ENCODE measurements at regions not wholly inside any gene's neighbourhood (a gene's known extent, or its start where the extent isn't known, plus 50 kb on each side); places are given as distances from the start of the nearest gene placed in this dataset.

- no peaks in the 10 kb centered on the region for H3K9me3 Mint-ChIP-seq
- peaks cover 43% of the 10 kb centered on the region for H3K27me3 Mint-ChIP-seq (ENCODE audit: insufficient read depth)
- H3K4me3 Mint-ChIP-seq = no peak overlapping the region
- DNase-seq = peak; percentile 26
- H3K27ac Mint-ChIP-seq = no peak overlapping the region
- TF ChIP-seq CTCF (IDR thresholded peaks at IDR 0.05) = no peak
- H3K36me3 Mint-ChIP-seq (ENCODE audit: low read depth) = no peaks in the 10 kb centered on the region
- peaks cover 8% of the 10 kb centered on the region; the same call in 1 of the 2 replicates for H3K4me1 Mint-ChIP-seq (ENCODE audit: low read depth)
Measured at GRCh38 chr1:47644212-47644573, 206.3 kb downstream of the FOXD2 start.

GRCh38 chr1:47645151-47645550 lies 207.3 kb downstream of the FOXD2 start:
- Mint-ChIP-seq H3K4me3 (no peak overlapping the region), H3K27ac (no peak overlapping the region), H3K9me3 (no peaks in the 10 kb centered on the region), H3K4me1 (ENCODE audit: low read depth) (peaks cover 11% of the 10 kb centered on the region), H3K27me3 (ENCODE audit: insufficient read depth) (peaks cover 39% of the 10 kb centered on the region), H3K36me3 (ENCODE audit: low read depth) (no peaks in the 10 kb centered on the region)
- TF ChIP-seq CTCF (IDR thresholded peaks at IDR 0.05) = no peak
- no peak for DNase-seq

GRCh38 chr1:47646676-47647075 lies 208.8 kb downstream of the FOXD2 start:
- Mint-ChIP-seq H3K4me1 (ENCODE audit: low read depth) (peaks cover 25% of the 10 kb centered on the region), H3K9me3 (no peaks in the 10 kb centered on the region), H3K36me3 (ENCODE audit: low read depth) (no peaks in the 10 kb centered on the region), H3K27ac (no peak overlapping the region), H3K27me3 (ENCODE audit: insufficient read depth) (peaks cover 44% of the 10 kb centered on the region), H3K4me3 (no peak overlapping the region)
- no peak for TF ChIP-seq CTCF (IDR thresholded peaks at IDR 0.05)
- no peak for DNase-seq

- Mint-ChIP-seq H3K36me3 (ENCODE audit: low read depth) (no peaks in the 10 kb centered on the region), H3K27ac (no peak overlapping the region), H3K4me3 (no peak overlapping the region), H3K4me1 (ENCODE audit: low read depth) (peaks cover 25% of the 10 kb centered on the region), H3K9me3 (no peaks in the 10 kb centered on the region), H3K27me3 (ENCODE audit: insufficient read depth) (peaks cover 41% of the 10 kb centered on the region)
- TF ChIP-seq CTCF (IDR thresholded peaks at IDR 0.05) = no peak
- DNase-seq = no peak
Measured at GRCh38 chr1:47647327-47647845, 209.5 kb downstream of the FOXD2 start.

DNA sequence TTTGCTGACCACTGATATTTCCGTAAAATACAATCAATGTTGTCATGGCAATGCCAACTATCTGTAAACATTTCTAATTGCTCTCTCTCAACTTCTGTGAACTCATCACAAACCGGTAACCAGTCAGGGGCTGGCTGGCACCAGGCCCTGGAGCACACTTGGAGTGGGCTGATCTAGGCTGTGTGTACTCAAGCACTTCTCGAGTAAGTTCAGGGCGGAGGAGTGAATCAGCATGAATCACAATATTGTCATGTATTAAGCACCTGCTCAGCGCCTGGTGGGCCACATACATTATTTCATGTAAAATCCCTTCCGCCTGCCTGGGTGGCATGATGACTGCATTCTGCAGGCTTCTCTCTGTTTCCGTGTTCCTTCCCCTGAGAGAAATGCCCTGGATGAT lies 212.4 kb downstream of the FOXD2 start:
- H3K36me3 Mint-ChIP-seq (ENCODE audit: low read depth) = no peaks in the 10 kb centered on the region
- H3K4me3 Mint-ChIP-seq = no peak overlapping the region
- no peaks in the 10 kb centered on the region for H3K9me3 Mint-ChIP-seq
- DNase-seq = peak; percentile 74
- no peak for TF ChIP-seq CTCF (IDR thresholded peaks at IDR 0.05)
- peaks cover 17% of the 10 kb centered on the region for H3K4me1 Mint-ChIP-seq (ENCODE audit: low read depth)
- peak overlapping the region; percentile 47 for H3K27ac Mint-ChIP-seq
- peaks cover 36% of the 10 kb centered on the region for H3K27me3 Mint-ChIP-seq (ENCODE audit: insufficient read depth)

- Mint-ChIP-seq H3K36me3 (ENCODE audit: low read depth) (no peaks in the 10 kb centered on the region), H3K4me1 (ENCODE audit: low read depth) (peaks cover 17% of the 10 kb centered on the region), H3K27me3 (ENCODE audit: insufficient read depth) (peaks cover 33% of the 10 kb centered on the region), H3K4me3 (no peak overlapping the region), H3K27ac (no peak overlapping the region; the same call in 1 of the 2 replicates), H3K9me3 (no peaks in the 10 kb centered on the region)
- DNase-seq = no peak
- TF ChIP-seq CTCF (IDR thresholded peaks at IDR 0.05) = no peak
Measured at GRCh38 chr1:47650611-47651010, 212.8 kb downstream of the FOXD2 start.
